Stomach (tissue), 4 donors: ENCODE measurements at regions not wholly inside any gene's neighbourhood (a gene's known extent, or its start where the extent isn't known, plus 50 kb on each side); places are given as distances from the start of the nearest gene placed in this dataset.

Experiments used
- POLR2A ChIP-seq, 4 donors: fragments of 450-650 bp; IDR thresholded peaks; one replicate each; pipeline ENCODE4 v1.6.1; 2016; ENCODE audit warnings: antibody characterized with exemption in 4 of 4, control low read depth in 2 of 4, mild to moderate bottlenecking in 1 of 4, moderate library complexity in 1 of 4
- TF ChIP-seq, protein P1 (sequence below), 7 experiments: fragments of 450-650 bp in 4 of 7; fragments of 200-600 bp in 3 of 7; sonication (generic) in 3 of 7; IDR thresholded peaks; one replicate each; pipeline ENCODE4 v1.5.1; 2016 to 2019; ENCODE audit warnings: antibody characterized with exemption in 7 of 7, control low read depth in 2 of 7, mild to moderate bottlenecking in 1 of 7

DNA sequence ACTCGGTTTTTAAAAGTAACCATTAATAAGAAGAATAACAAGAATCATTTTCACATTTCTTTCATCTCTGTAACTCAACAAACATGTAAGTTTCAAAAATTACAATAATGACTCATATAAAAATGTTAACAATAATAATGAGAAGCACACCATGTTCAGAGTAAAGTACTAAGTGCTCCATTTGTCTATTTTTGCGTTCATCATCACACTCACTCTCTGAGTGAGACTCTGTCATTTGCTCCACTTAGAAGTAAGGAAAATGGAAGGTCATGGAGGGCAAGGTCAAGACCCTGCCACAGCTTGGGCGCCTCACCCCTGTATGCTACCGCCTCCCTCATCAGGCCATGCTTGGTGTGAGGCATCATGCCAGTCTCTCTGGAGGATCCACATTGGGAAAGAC is 129.9 kb downstream of the TMEM30B start:
- TF ChIP-seq, protein P1, sequence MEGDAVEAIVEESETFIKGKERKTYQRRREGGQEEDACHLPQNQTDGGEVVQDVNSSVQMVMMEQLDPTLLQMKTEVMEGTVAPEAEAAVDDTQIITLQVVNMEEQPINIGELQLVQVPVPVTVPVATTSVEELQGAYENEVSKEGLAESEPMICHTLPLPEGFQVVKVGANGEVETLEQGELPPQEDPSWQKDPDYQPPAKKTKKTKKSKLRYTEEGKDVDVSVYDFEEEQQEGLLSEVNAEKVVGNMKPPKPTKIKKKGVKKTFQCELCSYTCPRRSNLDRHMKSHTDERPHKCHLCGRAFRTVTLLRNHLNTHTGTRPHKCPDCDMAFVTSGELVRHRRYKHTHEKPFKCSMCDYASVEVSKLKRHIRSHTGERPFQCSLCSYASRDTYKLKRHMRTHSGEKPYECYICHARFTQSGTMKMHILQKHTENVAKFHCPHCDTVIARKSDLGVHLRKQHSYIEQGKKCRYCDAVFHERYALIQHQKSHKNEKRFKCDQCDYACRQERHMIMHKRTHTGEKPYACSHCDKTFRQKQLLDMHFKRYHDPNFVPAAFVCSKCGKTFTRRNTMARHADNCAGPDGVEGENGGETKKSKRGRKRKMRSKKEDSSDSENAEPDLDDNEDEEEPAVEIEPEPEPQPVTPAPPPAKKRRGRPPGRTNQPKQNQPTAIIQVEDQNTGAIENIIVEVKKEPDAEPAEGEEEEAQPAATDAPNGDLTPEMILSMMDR (IDR thresholded peaks at IDR 0.05), result no peak
- no peak for TF ChIP-seq POLR2A (IDR thresholded peaks at IDR 0.05)
